BLaER1 (cell line): ENCODE measurements at regions not wholly inside any gene's neighbourhood (a gene's known extent, or its start where the extent isn't known, plus 50 kb on each side); places are given as distances from the start of the nearest gene placed in this dataset.

Experiments
- H3K27ac ChIP-seq: shearing (Covaris generic); formaldehyde crosslinking; 2 replicates; pipeline ENCODE4 v1.8.1; 2022
- H3K27me3 ChIP-seq: shearing (Covaris generic); formaldehyde crosslinking; 2 replicates; pipeline ENCODE4 v1.8.1; 2022
- H3K36me3 ChIP-seq: shearing (Covaris generic); formaldehyde crosslinking; 2 replicates; pipeline ENCODE4 v1.8.1; 2022
- H3K4me1 ChIP-seq: shearing (Covaris generic); formaldehyde crosslinking; 2 replicates; pipeline ENCODE4 v1.8.1; 2022
- H3K4me2 ChIP-seq: shearing (Covaris generic); formaldehyde crosslinking; 2 replicates; pipeline ENCODE4 v1.8.1; 2022
- H3K4me3 ChIP-seq: shearing (Covaris generic); formaldehyde crosslinking; 2 replicates; pipeline ENCODE4 v1.8.1; 2022
- H3K9ac ChIP-seq: shearing (Covaris generic); formaldehyde crosslinking; 2 replicates; pipeline ENCODE4 v1.8.1; 2022
- H3K9me3 ChIP-seq: shearing (Covaris generic); formaldehyde crosslinking; 2 replicates; pipeline ENCODE4 v1.8.1; 2022
- H4K20me1 ChIP-seq: shearing (Covaris generic); formaldehyde crosslinking; 2 replicates; pipeline ENCODE4 v1.8.1; 2022
- Cebpa-rat ChIP-seq: shearing (Covaris generic); IDR thresholded peaks from 2 replicates; pipeline ENCODE4 v1.8.1; 2022

DNA sequence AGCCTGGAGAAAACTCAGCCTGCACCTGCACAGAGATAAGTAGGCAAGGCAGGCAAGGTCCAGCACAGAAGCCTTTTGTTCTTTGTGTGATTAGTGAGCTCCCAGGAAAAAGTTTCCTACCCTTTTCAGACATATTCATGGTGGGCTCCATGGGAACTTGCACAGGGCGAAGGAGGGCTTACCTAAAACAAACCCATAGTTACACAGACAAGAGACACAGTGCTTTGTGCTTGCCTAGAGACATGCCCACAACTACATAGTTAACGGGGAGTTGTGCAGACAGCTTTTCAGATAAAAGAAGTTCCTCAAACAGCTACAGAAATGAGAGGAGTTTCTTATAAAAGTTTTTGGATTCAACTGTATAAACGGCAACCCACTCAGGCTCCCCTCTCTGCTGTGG lies 180.5 kb downstream of the GLUD2 start:
- Histone ChIP-seq H3K27me3 (no peaks in the 10 kb centered on the region), H3K4me2 (no peak overlapping the region), H3K4me1 (no peaks in the 10 kb centered on the region), H3K36me3 (no peaks in the 10 kb centered on the region), H3K4me3 (no peak overlapping the region), H3K27ac (no peak overlapping the region), H3K9ac (no peak overlapping the region), H3K9me3 (no peaks in the 10 kb centered on the region), H4K20me1 (no peaks in the 10 kb centered on the region)
- no peak for TF ChIP-seq Cebpa-rat

GRCh38 chrX:121231566-121232358 lies 184.4 kb downstream of the GLUD2 start:
- Histone ChIP-seq H3K9me3 (no peaks in the 10 kb centered on the region), H3K27ac (no peak overlapping the region), H4K20me1 (no peaks in the 10 kb centered on the region), H3K4me2 (no peak overlapping the region), H3K9ac (no peak overlapping the region), H3K36me3 (no peaks in the 10 kb centered on the region), H3K27me3 (no peaks in the 10 kb centered on the region), H3K4me3 (no peak overlapping the region), H3K4me1 (no peaks in the 10 kb centered on the region)
- no peak for TF ChIP-seq Cebpa-rat

DNA sequence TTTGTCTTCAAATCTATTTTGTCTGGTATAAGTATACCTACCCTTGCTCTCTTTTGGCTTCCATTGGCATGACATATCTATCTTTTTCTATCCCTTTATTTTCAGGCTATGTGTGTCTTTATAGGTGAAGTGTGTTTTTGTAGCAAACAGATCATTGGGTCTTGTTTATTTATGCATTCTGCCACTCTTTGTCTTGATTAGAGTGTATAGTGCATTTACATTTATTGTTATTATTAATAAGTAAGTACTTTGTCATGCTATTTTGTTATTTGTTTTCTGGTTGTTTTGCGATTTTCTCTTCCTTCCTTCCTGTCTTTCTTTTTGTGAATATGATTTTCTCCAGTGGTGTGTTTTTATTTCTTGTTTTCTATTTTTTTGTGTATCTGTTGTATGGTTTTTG lies 188.6 kb downstream of the GLUD2 start:
- no peaks in the 10 kb centered on the region for H4K20me1 ChIP-seq
- no peaks in the 10 kb centered on the region for H3K36me3 ChIP-seq
- no peak overlapping the region for H3K4me3 ChIP-seq
- TF ChIP-seq Cebpa-rat = no peak
- H3K27me3 ChIP-seq = no peaks in the 10 kb centered on the region
- no peak overlapping the region for H3K27ac ChIP-seq
- H3K4me1 ChIP-seq = no peaks in the 10 kb centered on the region
- no peak overlapping the region for H3K9ac ChIP-seq
- no peaks in the 10 kb centered on the region for H3K9me3 ChIP-seq
- no peak overlapping the region for H3K4me2 ChIP-seq

DNA sequence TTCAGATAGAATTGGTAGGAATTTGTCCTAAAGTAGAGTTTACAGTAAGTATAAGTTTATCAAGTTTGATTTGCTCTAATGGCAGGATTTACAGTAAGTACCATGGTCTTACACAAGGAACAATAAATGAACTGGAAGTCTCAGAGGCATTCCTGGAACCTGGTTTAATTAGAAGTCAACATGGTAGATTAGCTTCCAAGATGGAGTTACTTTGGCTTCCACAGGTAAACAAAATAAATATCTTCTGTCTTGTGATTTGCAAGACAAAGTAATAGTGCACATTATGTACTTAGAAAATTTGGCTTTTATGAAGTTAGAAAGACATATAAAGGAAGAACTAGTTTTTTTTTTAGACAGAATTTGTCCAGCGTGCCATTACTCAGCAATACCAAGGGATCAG lies 190.7 kb downstream of the GLUD2 start:
- H4K20me1 ChIP-seq = no peaks in the 10 kb centered on the region
- no peak overlapping the region for H3K27ac ChIP-seq
- H3K9me3 ChIP-seq = no peaks in the 10 kb centered on the region
- H3K36me3 ChIP-seq = no peaks in the 10 kb centered on the region
- H3K27me3 ChIP-seq = no peaks in the 10 kb centered on the region
- no peaks in the 10 kb centered on the region for H3K4me1 ChIP-seq
- TF ChIP-seq Cebpa-rat = no peak
- H3K4me2 ChIP-seq = no peak overlapping the region
- H3K9ac ChIP-seq = no peak overlapping the region
- H3K4me3 ChIP-seq = no peak overlapping the region

DNA sequence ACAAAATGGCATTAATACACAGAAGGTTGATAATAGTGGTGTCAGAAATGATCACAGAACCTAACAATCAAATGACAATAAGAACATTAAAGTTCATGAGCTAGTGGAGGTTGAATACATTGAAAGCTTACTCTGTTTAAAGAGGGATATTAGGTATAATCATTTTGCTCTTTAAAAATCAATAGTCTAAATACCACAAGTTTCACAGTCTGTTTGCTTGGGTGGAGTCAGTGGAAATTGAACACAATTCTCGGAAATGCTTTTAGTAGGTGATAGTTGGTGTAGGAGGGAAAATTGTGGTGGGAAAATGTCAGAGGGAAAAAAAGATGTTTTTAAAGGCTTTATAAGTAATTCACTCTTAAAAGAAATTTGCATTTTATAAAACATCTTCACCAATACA lies 197.1 kb downstream of the GLUD2 start:
- Histone ChIP-seq H3K9me3 (no peaks in the 10 kb centered on the region), H3K4me1 (no peaks in the 10 kb centered on the region), H3K9ac (no peak overlapping the region), H3K4me2 (no peak overlapping the region), H3K27me3 (no peaks in the 10 kb centered on the region), H3K4me3 (no peak overlapping the region), H3K36me3 (no peaks in the 10 kb centered on the region), H4K20me1 (no peaks in the 10 kb centered on the region), H3K27ac (no peak overlapping the region)
- no peak for TF ChIP-seq Cebpa-rat

DNA sequence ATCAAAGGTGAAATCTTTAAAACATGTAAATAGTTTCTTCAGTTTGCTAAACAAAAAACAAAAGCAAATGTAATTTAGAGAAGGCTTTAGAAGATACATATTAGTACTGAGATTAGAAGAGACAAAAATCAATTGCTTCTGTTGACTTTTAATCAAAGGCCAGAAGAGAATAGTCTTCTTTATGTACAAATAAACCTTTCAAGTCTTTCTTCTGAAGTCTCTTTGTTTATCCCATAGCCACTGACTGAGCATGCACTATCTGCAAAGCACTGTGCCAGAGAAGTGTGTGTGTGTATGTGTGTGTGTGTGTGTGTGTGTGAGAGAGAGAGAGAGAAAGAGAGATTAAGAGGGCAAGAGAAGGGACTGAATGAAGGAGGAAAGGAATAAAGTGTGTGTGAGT lies 198.4 kb downstream of the GLUD2 start:
- H3K27me3 ChIP-seq = no peaks in the 10 kb centered on the region
- no peaks in the 10 kb centered on the region for H3K36me3 ChIP-seq
- no peak for TF ChIP-seq Cebpa-rat
- no peak overlapping the region for H3K27ac ChIP-seq
- H3K9me3 ChIP-seq = 0 out of 2 replicates have a peak, but pooled peaks cover 1% of the 10 kb centered on the region
- no peak overlapping the region for H3K9ac ChIP-seq
- H3K4me2 ChIP-seq = no peak overlapping the region
- H4K20me1 ChIP-seq = no peaks in the 10 kb centered on the region
- no peaks in the 10 kb centered on the region for H3K4me1 ChIP-seq
- H3K4me3 ChIP-seq = no peak overlapping the region

DNA sequence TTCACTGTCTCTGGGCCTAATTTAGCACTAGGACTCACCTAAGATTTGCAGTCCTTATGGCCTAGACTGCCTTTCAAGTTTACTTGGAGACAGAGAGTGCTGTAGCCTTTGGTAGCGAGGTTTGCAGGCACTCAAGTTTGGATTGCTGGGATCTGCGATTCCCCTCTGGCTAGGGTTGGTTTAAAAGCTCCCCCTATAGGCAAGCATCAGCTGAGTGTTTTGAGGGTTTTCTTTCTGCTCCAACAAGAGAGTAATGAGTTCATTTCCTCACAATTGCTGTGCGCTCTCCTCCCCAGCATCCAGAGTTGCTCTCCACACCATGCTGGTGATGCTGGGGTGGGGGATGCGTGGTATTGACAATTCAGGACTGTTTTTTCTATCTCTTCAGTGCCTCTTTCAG lies 206.9 kb downstream of the GLUD2 start:
- no peaks in the 10 kb centered on the region for H3K27me3 ChIP-seq
- no peak overlapping the region for H3K27ac ChIP-seq
- no peak overlapping the region for H3K4me3 ChIP-seq
- no peak for TF ChIP-seq Cebpa-rat
- H3K9me3 ChIP-seq = peaks cover 9% of the 10 kb centered on the region; the same call in 1 of the 2 replicates
- no peak overlapping the region for H3K9ac ChIP-seq
- no peaks in the 10 kb centered on the region for H3K4me1 ChIP-seq
- H3K36me3 ChIP-seq = no peaks in the 10 kb centered on the region
- H3K4me2 ChIP-seq = no peak overlapping the region
- no peaks in the 10 kb centered on the region for H4K20me1 ChIP-seq

- no peaks in the 10 kb centered on the region for H3K27me3 ChIP-seq
- H3K9ac ChIP-seq = no peak overlapping the region
- TF ChIP-seq Cebpa-rat = no peak
Measured at GRCh38 chrX:121256647-121257046, 209.2 kb downstream of the GLUD2 start.

GRCh38 chrX:121258545-121258944 lies 211.1 kb downstream of the GLUD2 start:
- TF ChIP-seq Cebpa-rat = no peak
- Histone ChIP-seq H3K4me2 (no peak overlapping the region), H3K9ac (no peak overlapping the region), H4K20me1 (no peaks in the 10 kb centered on the region), H3K9me3 (no peaks in the 10 kb centered on the region), H3K4me3 (no peak overlapping the region), H3K36me3 (no peaks in the 10 kb centered on the region), H3K4me1 (no peaks in the 10 kb centered on the region), H3K27ac (no peak overlapping the region), H3K27me3 (no peaks in the 10 kb centered on the region)

More at GRCh38 chrX:121256647-121257046, 209.2 kb downstream of the GLUD2 start:
- Histone ChIP-seq H3K4me2 (no peak overlapping the region), H3K36me3 (no peaks in the 10 kb centered on the region), H3K4me3 (no peak overlapping the region), H3K27ac (no peak overlapping the region), H4K20me1 (no peaks in the 10 kb centered on the region), H3K4me1 (no peaks in the 10 kb centered on the region), H3K9me3 (no peaks in the 10 kb centered on the region)

DNA sequence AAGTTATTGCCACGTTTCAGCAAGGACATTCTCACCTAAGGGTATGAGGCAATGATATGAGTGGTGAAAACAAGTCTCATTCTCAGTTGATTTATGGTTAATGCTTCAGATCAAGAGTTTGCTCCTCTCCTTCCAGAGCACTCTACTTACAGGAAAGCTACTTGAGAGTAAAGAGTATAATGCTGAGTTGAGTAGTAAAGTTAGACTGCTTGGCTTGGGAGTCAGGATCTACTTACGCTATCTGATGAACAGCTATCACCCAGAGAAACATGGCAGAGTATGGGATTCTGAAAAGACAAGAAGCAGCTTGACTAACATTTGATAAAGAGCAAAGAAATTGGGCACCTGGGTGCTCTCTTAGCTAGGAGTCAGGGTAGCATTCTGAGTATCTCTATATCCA lies 211.8 kb downstream of the GLUD2 start:
- Histone ChIP-seq H3K36me3 (no peaks in the 10 kb centered on the region), H3K27ac (no peak overlapping the region), H4K20me1 (no peaks in the 10 kb centered on the region), H3K4me2 (no peak overlapping the region), H3K27me3 (no peaks in the 10 kb centered on the region), H3K4me1 (no peaks in the 10 kb centered on the region), H3K4me3 (no peak overlapping the region), H3K9ac (no peak overlapping the region), H3K9me3 (no peaks in the 10 kb centered on the region)
- no peak for TF ChIP-seq Cebpa-rat
